Stomach (tissue), 8 donors: ENCODE measurements at regions not wholly inside any gene's neighbourhood (a gene's known extent, or its start where the extent isn't known, plus 50 kb on each side); places are given as distances from the start of the nearest gene placed in this dataset.

Experiments used
- DNase-seq, 2 donors: peaks; one replicate each; pipeline versions ENCODE4 v3.0.0 to v3.0.0-alpha.2; 2013 to 2019
- H3K27ac ChIP-seq, 5 donors: fragments of 200-600 bp in 4 of 5; sonication (generic) in 4 of 5; one replicate each; pipeline ENCODE4 v1.5.1; 2013 to 2019; ENCODE audit warnings: mild to moderate bottlenecking in 1 of 5, moderate library complexity in 1 of 5
- H3K27me3 ChIP-seq, 3 donors: fragments of 200-600 bp; sonication (generic); one replicate each; pipeline ENCODE4 v1.5.1; 2017 to 2019; ENCODE audit warnings: mixed run types in 1 of 3
- H3K36me3 ChIP-seq, 4 donors: fragments of 200-600 bp; sonication (generic); 1 replicate in 3 of 4; 2 replicates in 1 of 4; pipeline ENCODE4 v1.5.1; 2016 to 2019
- H3K4me1 ChIP-seq, 4 donors: fragments of 200-600 bp; sonication (generic); one replicate each; pipeline ENCODE4 v1.5.1; 2016 to 2019
- H3K4me3 ChIP-seq, 4 donors: fragments of 200-600 bp; sonication (generic) in 3 of 4; one replicate each; pipeline ENCODE4 v1.5.1; 2016 to 2019; ENCODE audit warnings: mild to moderate bottlenecking in 1 of 4
- H3K9me3 ChIP-seq, 4 donors: fragments of 200-600 bp; sonication (generic); one replicate each; pipeline ENCODE4 v1.5.1; 2016 to 2019
- CTCF ChIP-seq, 7 experiments: fragments of 450-650 bp in 4 of 7; fragments of 200-600 bp in 3 of 7; sonication (generic) in 3 of 7; IDR thresholded peaks; one replicate each; pipeline ENCODE4 v1.5.1; 2016 to 2019; ENCODE audit warnings: antibody characterized with exemption in 7 of 7, control low read depth in 2 of 7, mild to moderate bottlenecking in 1 of 7
- EP300 ChIP-seq: sonication (generic); formaldehyde crosslinking; IDR thresholded peaks from one replicate; pipeline ENCODE4 v1.6.1; 2017; ENCODE audit warnings: antibody characterized with exemption
- POLR2A ChIP-seq, 4 donors: fragments of 450-650 bp; IDR thresholded peaks; one replicate each; pipeline ENCODE4 v1.6.1; 2016; ENCODE audit warnings: antibody characterized with exemption in 4 of 4, control low read depth in 2 of 4, mild to moderate bottlenecking in 1 of 4, moderate library complexity in 1 of 4
- POLR2AphosphoS5 ChIP-seq, 3 donors: sonication (generic); formaldehyde crosslinking; IDR thresholded peaks; one replicate each; pipeline ENCODE4 v1.6.1; 2016; ENCODE audit warnings: antibody characterized with exemption in 3 of 3
- WGBS, 5 donors: extraction: QIAGEN DNeasy Blood & Tissue Kit in 3 of 5; methylation state at CpG; one replicate each; pipeline versions ENCODE4 v1.1.5 to v1.1.7; 2013 to 2018; 5-methylcytosine and 5-hydroxymethylcytosine counted together
- intact Hi-C: fragments of 100-400 bp; cut with DNase I; formaldehyde crosslinking; loops from one replicate; pipeline ENCODE4 v1.15.1; 2023; ENCODE audit warnings: low total_unique reads
- donor health status: healthy with polysubstance abuse.
- donor health status: Bipolar disorder and iron deficiency.
- donor health status: healthy.

- peak overlapping the region in 2 of 5 donors; percentile 8 to 34 for H3K27ac ChIP-seq
- no peak for DNase-seq
- no peak for TF ChIP-seq POLR2A (IDR thresholded peaks at IDR 0.05)
- intact Hi-C loops = no loop called here
- WGBS, 5 donors = 74 to 86% (median 79%) methylated on average over 4 of the region's 4 CpGs
- no peaks in the 10 kb centered on the region for H3K27me3 ChIP-seq
- no peaks in the 10 kb centered on the region for H3K9me3 ChIP-seq
- H3K4me1 ChIP-seq = peaks cover 9 to 38% (median 31%) of the 10 kb centered on the region in 4 donors
- H3K36me3 ChIP-seq = no peaks in the 10 kb centered on the region
- no peak overlapping the region for H3K4me3 ChIP-seq
Measured at GRCh38 chr2:172334988-172335387, 92.4 kb upstream of the ITGA6 start.

- no peak for DNase-seq
- peak in 2 of 3 donors; percentile 5 to 12 for TF ChIP-seq POLR2AphosphoS5 (IDR thresholded peaks at IDR 0.05)
- no peak for TF ChIP-seq EP300
- intact Hi-C loops = no loop called here
- Histone ChIP-seq H3K4me3 (no peak overlapping the region), H3K36me3 (no peaks in the 10 kb centered on the region), H3K27ac (peak overlapping the region in 2 of 5 donors; percentile 8 to 34), H3K27me3 (no peaks in the 10 kb centered on the region), H3K9me3 (no peaks in the 10 kb centered on the region), H3K4me1 (peaks cover 17 to 38% (median 31%) of the 10 kb centered on the region in 4 donors)
- 19 to 43% (median 26%) methylated on average over 4 of the region's 4 CpGs for WGBS, 5 donors
Measured at GRCh38 chr2:172335736-172336135, 91.7 kb upstream of the ITGA6 start.

- H3K27ac ChIP-seq = no peak overlapping the region
- no peaks in the 10 kb centered on the region for H3K36me3 ChIP-seq
- 46 to 50% (median 50%) methylated on average over 2 of the region's 2 CpGs for whole genome bisulfite sequencing, 5 donors
- no peaks in the 10 kb centered on the region for H3K9me3 ChIP-seq
- no peak overlapping the region for H3K4me3 ChIP-seq
- TF ChIP-seq POLR2A (IDR thresholded peaks at IDR 0.05) (no peak), EP300 (no peak), CTCF (IDR thresholded peaks at IDR 0.05) (no peak), POLR2AphosphoS5 (IDR thresholded peaks at IDR 0.05) (no peak)
- peaks cover 17 to 39% (median 33%) of the 10 kb centered on the region in 4 donors for H3K4me1 ChIP-seq
- no peaks in the 10 kb centered on the region for H3K27me3 ChIP-seq
- intact Hi-C loops = no loop called here
- no peak for DNase-seq
Measured at GRCh38 chr2:172336681-172337080, 90.7 kb upstream of the ITGA6 start.

GRCh38 chr2:172339371-172340010, 87.9 kb upstream of the ITGA6 start:
- H3K4me3 ChIP-seq = no peak overlapping the region
- H3K27me3 ChIP-seq = no peaks in the 10 kb centered on the region
- TF ChIP-seq POLR2AphosphoS5 (IDR thresholded peaks at IDR 0.05) (no peak), CTCF (IDR thresholded peaks at IDR 0.05) (no peak)
- H3K27ac ChIP-seq = peak overlapping the region; percentile 67 to 90 (median 78)
- peaks cover 17 to 54% (median 46%) of the 10 kb centered on the region in 4 donors for H3K4me1 ChIP-seq
- peaks cover 0 to 7% (median 6%) of the 10 kb centered on the region in 4 donors for H3K9me3 ChIP-seq
- DNase-seq = peak in 1 of 2 donors; percentile 65
- 13 to 28% (median 18%) methylated on average over 6 of the region's 6 CpGs for WGBS, 5 donors
- no peaks in the 10 kb centered on the region for H3K36me3 ChIP-seq
- intact Hi-C loops = no loop called here

- WGBS, 5 donors = 13 to 30% (median 18%) methylated on average over 4 of the region's 4 CpGs
- peaks cover 0 to 10% (median 8%) of the 10 kb centered on the region in 4 donors for H3K9me3 ChIP-seq
- TF ChIP-seq POLR2A (IDR thresholded peaks at IDR 0.05) (no peak), EP300 (no peak), CTCF (IDR thresholded peaks at IDR 0.05) (no peak), POLR2AphosphoS5 (IDR thresholded peaks at IDR 0.05) (no peak)
- no peak for DNase-seq
- intact Hi-C loops = no loop called here
- H3K4me3 ChIP-seq = peak overlapping the region in 2 of 4 donors; percentile 1 to 5
- no peaks in the 10 kb centered on the region for H3K36me3 ChIP-seq
- peaks cover 17 to 48% (median 38%) of the 10 kb centered on the region in 4 donors for H3K4me1 ChIP-seq
- no peaks in the 10 kb centered on the region for H3K27me3 ChIP-seq
- peak overlapping the region in 4 of 5 donors; percentile 70 to 90 (median 78) for H3K27ac ChIP-seq
Measured at GRCh38 chr2:172340394-172340793, 87.0 kb upstream of the ITGA6 start.
